ENCODE measurements at regions not wholly inside any gene's neighbourhood (a gene's known extent, or its start where the extent isn't known, plus 50 kb on each side); places are given as distances from the start of the nearest gene placed in this dataset.

DNA sequence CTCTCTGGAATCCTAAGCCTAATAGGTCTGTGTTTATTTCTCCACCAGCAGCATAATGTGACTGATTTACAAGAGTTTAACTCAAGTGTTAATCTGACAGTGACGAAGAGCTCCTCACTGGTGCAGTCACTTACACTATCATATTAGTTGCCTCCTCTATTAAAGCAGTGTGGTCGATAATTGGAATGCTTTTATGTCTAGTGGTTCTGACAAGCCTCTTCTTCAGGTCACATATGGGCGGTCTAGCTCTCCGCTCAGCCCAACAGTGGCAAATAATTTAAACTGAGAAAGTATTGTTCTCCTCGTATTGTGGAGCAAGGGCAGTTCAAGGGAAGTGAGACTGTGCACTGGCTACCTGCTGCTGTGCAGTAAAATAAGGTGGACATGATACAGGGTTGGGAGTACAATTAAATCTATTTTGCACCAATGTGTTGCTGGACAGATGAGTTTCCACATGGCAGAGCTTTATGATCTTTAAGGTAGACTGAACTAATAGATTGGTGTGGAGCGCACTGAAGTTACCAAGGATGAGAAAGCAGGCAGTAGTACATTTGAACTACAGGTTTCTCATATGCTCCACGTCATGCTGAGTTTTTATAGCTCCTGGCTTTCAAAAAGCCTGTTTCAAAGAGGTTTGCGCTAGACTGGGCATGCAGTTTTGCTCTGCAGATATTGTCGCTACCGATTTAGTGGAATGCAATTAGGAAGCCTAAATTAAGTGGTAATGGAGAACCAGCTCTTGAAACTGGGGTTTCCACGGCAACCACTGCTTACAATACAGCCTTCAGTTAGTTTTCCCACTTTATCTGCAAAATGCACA is 151.7 kb upstream of the POU3F3 start:
- no peak for DNase-seq (ENCODE audit: low read depth)

DNA sequence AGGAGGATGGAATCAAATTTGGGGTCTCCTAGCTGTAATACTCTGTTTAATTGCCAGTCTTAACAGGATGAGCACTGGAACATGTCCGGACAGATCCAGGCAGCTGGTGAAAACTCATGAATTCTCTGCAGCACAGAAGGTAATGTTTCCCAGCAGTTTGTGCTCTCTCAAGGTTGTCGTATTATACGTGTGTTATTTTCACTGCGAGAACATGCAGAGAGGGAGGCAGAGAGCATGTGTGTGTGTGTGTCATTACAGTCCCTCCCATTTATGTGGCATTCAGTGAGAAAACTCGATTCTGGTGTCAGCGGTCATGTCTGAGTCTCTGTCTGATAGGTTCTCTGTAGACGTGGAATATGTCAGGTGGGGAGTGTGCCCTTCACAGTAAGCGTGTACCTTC is 150.2 kb upstream of the POU3F3 start:
- no peak for DNase-seq (ENCODE audit: low read depth)

DNA sequence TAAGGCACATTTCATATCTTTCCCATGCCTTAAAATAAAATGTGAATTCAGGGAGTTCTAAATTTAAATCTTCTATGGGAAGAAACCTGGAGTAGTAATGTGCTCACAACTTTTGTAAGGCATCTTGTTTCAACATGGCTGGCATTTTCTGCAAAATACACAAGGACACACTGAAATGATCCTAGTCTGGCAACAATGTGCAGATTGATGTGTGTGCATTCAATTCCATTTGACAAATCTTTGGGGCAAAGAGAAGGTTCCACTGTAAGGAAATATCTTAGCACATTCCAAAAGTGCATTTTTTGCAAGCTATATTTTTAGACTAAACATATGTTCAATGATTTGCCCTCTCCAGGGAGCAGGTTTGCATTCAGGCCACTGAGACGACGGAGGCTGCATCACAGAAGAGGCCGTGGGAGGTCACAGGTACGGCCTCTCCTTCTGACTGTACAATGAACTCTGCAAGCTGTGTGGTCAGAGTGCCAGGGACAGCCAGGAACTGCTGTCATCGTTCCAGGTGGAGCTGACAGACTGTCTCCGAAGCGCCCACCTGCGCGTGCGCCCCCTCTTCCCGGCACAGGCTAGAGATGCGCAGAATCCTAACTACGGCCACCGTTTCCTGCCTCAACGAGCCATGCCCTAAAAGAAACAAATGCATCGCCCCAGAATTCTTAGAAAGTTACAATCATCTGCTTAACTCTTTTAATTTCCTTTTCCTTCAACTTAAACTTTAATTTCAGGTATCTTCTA is 149.2 kb upstream of the POU3F3 start:
- DNase-seq (ENCODE audit: low read depth) = no peak

DNA sequence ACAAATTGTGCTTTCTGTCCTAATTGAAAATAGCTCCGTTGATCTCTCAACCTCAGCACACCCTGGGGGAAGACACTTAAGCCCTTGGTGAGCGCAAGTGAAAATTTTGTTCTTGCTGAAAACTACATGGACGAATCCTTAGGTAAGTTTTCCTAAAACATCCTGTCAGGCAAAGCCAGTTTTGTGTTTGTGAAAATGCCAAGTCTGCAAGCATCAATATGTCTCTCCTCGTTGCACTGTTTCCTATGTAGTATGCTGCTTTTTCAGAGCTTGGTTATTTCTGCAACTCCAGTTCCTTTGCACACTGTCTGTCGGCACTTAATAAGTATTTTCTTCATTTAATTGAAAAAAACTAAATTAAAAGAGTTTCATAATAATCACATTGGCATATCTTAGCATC is 146.9 kb upstream of the POU3F3 start:
- DNase-seq (ENCODE audit: low read depth) = no peak

DNA sequence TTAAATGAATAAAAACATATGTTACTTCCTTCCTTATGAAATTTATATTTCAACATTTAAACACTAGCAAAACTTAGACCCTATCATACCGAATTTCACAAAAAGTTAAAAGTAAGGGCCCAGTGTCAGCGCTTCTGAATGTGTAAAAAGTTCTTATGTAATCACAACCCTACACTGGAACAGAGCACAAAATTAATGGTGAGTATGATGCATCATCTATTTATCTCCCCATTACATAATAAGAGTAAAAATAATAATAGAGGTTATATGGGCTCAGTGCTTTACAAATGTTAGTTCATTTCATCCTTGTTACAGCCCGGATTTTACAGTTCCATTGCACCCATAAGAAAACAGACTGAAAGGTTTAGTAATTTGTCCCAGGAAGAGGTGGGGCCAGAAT is 144.9 kb upstream of the POU3F3 start:
- no peak for DNase-seq (ENCODE audit: low read depth)

DNA sequence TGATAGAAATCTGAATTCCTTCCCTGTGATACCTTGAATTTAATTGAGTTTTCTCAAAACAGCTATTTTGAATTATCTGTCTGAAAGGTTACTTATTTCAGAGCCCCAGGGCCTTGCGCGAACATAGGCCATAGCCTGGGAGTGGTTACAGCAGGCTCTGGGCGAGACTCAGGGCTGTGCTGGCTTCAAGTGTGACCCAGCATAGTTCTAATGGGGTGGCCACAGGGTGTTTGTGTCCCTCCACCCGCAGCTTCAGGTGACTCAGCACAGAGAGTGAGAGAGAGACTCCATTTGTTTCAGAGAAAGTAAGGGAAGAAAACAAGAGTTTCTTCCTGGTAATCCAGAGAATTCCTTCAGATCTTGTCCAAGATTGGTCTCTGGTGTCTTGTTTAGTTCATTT is 137.9 kb upstream of the POU3F3 start:
- DNase-seq (ENCODE audit: low read depth) = no peak

DNA sequence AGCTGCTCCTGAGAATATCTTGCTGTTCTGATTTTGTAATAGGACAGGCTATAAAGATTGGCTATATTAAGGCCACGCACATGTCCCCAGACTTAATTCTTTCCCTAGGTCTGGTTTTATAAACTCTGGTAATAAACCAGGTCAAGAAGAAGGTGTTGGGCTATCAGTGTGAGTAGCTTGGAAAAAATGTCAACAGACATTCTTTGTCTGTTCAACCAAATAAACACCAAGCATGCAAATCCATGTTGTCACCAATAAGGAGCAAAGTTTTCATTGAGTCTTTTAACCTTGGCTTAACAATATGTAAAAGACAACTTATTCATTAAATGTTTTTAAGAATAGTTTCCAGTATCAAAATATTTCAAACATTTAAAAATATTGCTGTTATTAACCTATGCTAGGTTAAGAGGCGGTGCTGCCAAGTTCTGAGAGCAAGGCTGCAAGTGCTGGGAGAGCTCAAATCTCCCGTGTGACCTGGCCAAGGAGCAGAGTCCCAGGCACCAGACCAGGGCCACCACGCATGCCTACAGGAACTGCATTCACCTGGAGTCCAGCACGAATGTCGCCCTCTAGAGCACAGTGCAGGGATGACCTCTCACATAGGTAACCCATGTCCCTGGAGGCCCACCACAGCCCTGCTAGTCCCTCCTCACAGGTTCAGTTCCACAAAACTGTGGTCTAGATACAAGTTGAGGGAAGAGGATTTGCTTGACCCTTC is 120.5 kb upstream of the POU3F3 start:
- DNase-seq (ENCODE audit: low read depth) = peak; percentile 40

DNA sequence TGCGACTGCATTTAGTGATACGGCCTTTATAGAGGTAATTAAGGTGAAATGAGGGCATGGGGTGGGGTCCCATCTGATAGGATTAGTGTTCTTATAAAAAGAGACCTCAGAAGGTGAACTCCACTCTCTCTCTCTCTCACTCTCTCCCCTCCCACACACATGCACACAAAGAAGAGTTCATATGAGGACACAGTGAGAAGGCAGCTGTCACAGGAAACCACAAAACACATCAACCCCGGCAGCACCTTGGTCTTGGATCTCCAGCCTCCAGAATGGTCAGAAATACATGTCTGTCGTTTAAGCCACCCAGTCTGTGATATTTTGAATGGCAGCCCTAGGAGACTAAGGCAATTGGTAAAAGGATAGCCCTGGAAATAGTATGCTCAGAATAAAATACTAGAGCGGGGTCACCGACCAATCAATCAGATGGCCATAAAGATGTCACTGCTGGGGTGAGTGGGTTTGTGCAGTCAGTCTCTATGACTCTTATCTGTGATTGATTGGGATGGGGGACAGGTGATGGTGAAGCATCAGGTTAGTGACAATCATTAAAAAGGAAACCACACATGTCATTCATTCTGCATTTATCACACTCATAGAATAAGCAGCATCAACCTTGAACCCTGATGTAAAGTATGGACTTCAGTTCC is 118.9 kb upstream of the POU3F3 start:
- peak; percentile 16 for DNase-seq (ENCODE audit: low read depth)

DNA sequence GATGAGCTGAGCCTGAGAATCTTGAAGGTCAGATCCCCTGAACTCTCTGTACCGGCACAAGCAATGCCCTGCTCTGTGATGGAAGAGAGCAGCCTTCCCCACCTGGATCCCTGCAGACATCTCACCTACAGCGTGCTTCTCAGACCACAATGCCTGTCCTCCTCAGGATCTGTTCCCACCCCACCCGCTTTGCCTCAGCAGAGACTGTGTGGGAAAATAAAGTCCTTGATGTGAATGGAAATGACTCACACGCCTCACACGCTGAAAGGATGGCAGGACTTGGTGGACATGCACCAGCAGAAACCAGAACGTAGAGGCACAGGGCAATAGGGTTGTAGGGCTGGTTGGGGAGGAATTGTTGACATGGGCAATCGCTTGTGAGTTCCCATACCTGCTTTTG is 117.9 kb upstream of the POU3F3 start:
- peak; percentile 51 for DNase-seq (ENCODE audit: low read depth)

DNA sequence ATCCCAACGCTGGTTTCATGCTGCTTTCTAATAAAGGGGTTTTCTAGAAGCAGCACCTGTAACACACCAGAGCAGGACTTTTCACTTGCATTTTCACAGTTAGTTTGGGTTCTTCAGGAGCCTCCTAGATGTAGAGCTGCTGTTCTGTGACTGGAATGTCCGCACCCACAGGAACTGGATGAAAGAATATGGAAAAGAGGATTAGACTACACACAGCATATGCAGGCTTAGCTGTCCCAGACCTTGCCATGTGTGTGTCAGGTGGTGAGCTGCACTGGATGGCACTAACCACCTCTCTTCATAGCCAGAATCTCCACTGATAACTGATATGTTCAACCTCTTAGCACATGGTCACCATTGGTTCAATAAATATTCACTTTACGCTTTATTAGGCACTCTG is 112.1 kb upstream of the POU3F3 start:
- DNase-seq (ENCODE audit: low read depth) = no peak

DNA sequence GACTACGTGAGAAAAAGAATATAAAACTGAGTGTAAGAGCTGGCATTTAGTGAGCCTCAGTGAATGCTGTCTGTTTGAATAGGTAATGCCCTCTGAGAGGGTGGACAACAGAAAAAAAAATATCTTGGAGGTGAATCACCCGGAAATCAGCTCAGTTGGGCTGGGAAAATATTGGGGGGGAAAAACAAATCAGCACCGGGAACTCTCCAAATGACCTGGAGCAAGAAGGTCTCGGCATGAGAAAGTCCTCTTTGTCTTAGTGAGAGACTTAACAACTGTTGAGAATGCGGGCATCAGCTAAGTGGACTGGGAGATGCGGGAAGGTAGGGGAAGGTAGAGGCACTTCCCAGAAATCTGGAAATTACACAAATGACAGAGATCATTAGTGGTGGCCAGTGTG is 109.4 kb upstream of the POU3F3 start:
- peak; percentile 25 for DNase-seq (ENCODE audit: low read depth)

DNA sequence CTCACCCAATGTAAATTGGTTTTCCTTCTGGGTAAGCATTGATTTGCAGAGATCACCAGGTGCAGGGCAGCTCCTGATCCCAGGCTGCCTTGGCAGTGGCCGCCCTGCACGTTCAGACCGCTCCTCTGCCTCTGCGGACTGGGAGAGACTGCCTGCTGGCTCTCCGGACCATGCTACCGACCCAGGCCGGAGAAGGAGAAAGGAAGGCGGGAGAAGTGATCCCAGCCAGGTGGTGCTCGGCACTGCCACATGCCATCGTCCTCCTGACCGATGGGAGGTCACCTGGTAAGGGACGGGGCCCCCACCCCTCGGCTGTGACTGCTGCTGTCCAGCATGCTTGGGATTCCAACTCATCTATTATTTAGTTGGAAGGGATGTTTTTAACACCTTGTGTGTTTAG is 108.1 kb upstream of the POU3F3 start:
- DNase-seq (ENCODE audit: low read depth) = no peak

DNA sequence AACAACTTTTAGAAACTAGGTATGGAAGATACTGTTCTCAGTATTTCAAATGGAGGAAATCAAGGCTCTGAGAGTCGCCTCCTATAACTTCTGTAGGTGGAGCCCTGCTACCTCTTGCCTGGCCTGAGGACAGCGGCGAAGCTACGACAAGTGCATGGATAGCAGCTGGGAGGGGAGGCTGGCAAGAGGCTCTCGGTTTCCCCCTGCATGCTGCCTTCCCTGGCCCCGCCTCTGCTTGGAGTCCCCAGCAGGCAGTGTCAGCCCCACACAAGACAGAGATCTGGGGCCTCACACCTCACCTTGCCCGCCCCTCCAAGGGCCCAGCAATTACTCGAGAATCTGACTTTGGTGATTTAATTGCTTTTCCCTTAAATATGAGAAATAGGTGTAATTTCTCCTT is 107.6 kb upstream of the POU3F3 start:
- no peak for DNase-seq (ENCODE audit: low read depth)

DNA sequence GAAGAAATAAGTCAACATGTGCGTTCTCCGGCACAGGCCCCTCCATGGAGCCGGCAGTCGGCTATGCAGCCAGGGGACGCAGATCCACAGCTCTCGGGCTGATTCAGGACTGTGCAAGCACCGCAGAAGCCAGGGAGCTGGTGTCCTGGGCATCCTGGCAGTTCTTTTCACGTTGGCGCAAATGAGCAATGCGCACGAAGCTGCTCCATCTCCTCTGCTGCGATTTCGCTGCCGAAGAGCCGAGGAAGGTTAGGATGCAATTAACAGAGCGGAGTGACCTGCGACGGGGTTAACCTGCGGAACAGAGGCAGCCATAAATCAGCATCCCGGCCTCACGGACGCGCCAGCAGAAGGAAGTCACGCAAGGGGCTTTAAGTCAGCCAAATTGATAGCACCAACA is 107.1 kb upstream of the POU3F3 start:
- no peak for DNase-seq (ENCODE audit: low read depth)

DNA sequence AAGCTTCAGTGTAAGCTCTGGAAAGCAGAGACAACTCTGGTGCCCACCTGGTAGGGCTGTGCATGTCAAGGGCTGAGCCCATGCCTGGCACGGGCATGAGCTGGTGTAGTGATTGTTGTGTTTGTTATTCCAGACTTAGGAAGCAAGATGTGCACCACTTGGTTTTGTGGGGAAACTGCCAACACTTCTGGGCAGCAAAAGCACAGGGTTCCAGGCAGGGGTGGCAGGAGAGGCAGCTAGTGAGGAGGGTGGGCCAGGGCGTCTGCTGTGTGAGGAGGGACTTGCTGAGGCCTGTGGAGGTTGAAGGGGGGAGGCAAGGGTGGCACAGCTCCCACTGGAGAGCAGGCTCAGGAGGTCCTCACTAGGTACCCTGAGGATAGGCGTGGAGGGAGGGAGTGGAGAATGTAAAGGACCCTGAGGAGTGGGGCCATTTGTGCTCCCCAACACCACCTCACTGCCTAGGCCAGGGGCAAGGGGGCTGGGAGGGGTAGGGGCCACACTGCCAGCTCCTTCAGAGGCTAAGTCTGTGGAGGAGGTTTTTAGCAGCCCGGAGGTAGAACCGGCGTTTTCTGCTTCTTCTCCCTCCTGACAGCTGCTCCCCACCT is 104.0 kb upstream of the POU3F3 start:
- DNase-seq (ENCODE audit: low read depth) = no peak

DNA sequence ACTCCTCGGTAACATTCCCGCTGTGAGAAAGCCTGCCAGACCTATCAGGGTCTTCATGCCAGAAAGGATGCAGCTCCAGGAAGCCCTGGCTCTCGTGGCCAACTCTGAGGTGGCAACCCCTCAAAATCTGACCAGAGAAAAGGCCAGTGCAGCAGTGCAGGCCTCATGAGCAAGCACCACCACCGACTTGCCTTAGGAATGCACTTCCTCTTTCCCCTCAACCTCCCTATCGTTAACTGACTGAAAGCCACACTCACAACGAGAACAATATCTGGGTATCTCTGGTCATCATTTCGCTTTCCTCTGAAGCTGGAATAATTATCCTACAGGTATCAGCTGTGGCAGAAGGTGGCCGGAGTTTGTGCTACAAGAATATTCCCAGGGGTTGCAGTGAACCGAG is 101.4 kb upstream of the POU3F3 start:
- no peak for DNase-seq (ENCODE audit: low read depth)

DNA sequence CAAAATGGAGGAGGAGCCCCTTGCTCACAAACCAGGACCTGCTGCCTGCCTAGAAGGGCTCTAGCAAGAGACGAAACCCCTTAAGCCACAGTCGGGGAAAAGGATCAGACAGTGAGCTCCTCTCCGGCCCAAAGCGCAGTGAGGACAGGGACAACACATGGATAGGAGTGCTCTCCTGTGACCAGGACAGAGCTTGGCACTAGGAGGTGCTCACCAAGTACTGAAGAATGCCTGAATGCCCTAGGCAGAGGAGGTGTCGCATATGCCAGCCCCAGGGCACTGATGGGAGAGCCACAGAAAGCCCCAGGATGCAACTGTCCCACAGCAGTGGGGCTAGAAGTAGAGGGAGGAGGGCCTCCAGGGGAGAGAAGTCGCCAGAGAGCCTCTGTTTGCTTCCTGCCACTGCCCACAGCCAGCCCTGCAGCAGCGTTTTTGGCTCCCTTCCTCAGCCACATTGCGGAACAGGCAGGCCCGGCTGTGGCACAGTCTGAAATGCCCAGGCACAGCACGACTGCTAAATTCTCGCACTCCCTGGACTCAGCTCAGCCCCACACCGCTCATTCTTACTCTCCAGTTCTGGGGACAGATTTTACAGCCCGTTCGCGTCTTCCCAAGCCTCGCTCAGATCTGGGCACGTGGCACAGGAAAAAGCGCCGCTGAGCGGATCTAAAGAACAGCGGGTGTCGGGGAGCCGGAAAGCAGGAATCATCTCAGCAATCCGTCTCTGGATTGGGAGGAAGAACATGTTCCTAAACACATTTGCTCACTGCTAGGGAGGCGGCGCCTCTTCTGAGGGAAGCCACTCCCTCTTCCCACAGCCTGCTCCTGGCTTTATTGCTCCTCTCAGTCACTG is 98.7 kb upstream of the POU3F3 start:
- peak; percentile 55 for DNase-seq (ENCODE audit: low read depth)

DNA sequence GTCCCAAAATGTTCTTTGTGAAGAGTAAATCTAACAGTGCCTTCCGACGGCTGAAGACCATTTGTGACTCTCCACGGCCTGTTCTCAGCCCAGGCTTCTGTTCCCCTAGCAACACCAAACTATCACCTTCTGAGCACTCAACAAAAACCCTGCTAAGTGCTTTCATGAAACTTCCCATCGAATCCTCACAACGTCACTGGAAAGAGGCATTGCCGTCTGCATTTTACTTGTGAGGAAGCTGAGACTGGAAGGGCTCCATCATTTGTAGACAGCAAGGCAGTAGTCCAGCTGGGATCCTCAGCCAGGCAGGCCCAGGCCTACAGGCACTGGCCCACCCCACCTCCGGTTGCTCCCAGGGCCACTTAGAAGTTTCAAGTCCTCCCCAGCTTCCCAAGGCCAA is 97.8 kb upstream of the POU3F3 start:
- DNase-seq (ENCODE audit: low read depth) = no peak

DNA sequence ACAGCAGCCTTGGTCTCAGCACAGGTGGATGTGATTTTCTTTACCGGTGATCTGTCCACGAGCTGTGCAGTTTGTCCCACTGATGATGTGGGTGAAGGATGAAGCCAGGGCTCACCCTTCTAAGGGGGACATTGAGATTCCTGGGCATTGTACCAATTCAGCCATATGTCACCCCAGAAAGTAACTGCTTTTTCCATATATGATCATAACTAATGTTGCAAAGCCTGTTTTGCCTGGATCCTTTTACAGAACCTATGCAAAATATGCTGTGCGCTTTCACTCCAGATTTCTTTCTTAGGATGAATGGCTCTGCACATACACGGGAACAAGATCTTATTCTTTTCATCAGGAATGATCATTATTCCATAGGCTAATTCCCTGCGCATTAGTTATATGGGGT is 96.9 kb upstream of the POU3F3 start:
- no peak for DNase-seq (ENCODE audit: low read depth)

DNA sequence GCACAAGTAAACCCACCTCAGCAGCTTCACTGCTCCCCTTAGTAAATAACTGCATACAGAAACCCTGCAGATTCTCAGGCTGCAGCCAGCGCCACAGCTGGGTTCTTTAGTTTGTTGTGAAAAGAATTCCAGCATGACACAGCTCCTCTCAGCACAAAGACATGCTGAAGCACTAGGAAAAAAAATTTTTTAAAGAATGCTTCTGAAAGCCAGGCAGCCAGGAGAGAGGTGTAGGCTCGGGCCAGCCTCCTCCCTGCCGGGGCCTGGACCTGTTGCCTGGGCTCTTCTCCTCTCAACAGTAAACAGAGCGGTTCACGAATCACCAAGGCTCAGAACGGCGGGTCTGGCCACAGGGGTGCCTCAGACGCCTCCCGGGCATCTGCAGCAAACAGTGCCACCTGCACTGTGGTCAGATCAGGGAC is 95.7 kb upstream of the POU3F3 start:
- DNase-seq (ENCODE audit: low read depth) = peak; percentile 40

DNA sequence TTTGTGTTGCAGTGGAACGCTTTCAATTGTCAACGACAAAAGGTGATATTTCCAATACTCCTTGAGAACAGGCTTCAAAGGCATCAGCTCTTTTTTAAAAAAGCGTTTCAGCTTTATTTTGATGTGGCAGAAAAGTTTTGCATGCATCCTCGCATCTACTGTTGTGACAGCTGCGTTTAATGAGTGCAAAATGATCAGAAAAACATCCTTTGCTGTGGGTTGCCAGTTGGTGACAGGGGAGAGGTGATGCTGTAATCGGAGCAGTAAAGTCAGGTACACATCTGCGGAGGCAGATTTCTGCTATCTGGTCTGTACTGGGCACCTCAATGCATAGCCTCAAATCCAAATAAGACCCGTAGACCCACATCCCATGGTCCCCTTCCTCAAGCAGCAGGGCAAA is 91.9 kb upstream of the POU3F3 start:
- DNase-seq (ENCODE audit: low read depth) = no peak
